ENCODE measurements at regions not wholly inside any gene's neighbourhood (a gene's known extent, or its start where the extent isn't known, plus 50 kb on each side); places are given as distances from the start of the nearest gene placed in this dataset.

GRCh38 chr13:90070362-90070761 lies 1277.1 kb upstream of the MIR17HG start:
- no peak for DNase-seq (ENCODE audit: low read depth)

- DNase-seq (ENCODE audit: low read depth): no peak
These were observed 1276.5 kb upstream of the MIR17HG start for GRCh38 chr13:90070837-90071525.

DNA sequence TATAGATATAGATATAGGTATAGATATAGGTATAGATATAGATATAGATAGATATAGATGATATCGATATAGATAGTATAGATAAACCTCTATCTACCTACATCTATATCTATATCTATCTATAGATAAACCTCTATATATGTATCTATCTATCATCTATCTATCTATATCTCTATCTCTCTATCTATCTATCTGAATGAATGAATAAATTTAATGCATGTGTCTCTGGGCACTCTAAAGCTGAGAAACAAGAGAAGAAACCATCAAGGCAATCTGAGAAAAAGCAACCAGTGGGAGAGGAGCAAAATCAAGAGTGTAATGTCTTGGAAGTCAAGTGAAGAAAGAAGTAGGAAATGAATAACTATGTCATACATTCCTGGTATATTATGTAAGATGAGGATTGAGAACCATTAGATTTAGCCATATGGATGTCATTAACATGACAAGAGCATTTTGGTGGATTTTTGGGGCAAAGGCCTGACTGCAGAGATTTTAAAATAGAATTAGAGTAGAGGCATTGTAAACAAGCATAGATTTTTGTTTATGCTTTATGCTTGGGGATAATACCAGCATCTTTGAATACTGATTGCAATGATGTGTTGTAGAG lies 1262.7 kb upstream of the MIR17HG start:
- DNase-seq (ENCODE audit: low read depth): peak; percentile 8

DNA sequence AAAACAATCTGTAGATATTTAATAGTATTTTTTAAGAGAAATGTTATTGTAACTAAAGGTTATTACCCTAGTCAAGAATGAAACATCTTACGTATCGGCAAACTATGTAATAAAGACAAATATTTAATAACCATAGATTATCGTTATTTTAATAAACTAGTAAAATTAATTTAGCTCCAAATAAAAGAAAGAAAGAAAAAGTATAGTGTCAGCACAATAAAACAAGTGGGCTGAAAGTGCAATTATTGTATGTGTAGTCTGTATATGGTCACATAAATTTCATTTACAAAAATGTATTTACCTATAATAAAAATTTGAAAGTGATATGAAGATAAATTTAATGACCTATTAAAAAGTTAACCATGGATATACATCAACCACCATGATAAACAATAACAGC lies 1258.4 kb upstream of the MIR17HG start:
- no peak for DNase-seq (ENCODE audit: low read depth)

- DNase-seq (ENCODE audit: low read depth): no peak
These were observed 1255.9 kb upstream of the MIR17HG start for GRCh38 chr13:90091611-90092010.

DNA sequence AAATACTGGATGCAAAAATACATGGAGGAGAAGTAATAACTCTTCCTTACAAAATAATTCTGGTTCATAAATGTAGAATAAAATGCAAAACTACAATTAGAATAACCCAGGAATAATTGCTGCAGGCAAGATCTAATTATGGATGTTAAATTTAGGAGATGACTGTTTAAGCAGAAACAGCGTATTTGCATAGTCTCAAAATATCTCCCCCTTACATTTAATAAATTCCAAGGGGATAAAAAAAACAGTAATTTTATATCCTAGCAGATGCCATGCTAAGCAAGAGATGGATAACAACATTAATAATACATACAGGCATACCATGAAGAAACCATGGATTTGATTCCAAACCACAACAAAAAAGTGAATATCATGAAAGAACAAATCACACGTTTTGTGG lies 1253.1 kb upstream of the MIR17HG start:
- DNase-seq (ENCODE audit: low read depth): no peak

DNA sequence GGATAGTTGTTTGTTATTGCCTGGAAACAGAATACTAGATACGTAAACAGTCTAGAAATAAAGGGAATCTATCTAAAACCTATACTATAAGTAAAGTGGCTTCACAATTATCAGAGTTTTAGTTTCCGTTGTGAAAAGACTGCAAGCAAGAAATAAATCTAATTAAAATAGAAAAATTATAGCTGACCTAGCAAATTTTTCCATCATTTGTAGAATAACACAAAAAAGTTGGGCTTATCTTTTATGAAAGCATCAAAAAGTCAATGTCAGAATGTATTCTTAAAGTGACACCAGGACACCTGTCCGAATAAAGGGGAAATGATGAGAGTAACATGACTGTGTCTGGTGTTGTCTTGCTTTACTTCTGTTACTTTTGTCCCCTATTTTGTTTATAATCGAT lies 1248.9 kb upstream of the MIR17HG start:
- no peak for DNase-seq (ENCODE audit: low read depth)

DNA sequence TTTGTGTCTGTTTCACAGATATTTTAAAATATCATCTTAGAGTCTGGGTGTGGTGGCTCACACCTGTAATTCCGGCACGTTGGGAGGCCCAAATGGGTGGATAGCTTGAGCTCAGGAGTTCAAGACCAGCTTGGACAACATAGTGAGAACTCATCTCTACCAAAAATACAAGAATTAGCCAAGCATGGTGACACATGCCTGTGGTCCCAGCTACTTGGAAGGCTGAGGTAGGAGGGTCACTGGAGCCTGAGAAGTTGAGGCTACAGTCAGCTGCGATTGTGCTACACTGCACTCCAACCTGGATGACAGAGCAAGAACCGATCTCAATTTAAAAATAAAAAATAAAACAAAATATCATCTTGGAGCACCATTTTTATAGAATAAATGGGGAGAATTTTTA lies 1247.6 kb upstream of the MIR17HG start:
- DNase-seq (ENCODE audit: low read depth): no peak

GRCh38 chr13:90103099-90103784 lies 1244.2 kb upstream of the MIR17HG start:
- DNase-seq (ENCODE audit: low read depth): no peak

DNA sequence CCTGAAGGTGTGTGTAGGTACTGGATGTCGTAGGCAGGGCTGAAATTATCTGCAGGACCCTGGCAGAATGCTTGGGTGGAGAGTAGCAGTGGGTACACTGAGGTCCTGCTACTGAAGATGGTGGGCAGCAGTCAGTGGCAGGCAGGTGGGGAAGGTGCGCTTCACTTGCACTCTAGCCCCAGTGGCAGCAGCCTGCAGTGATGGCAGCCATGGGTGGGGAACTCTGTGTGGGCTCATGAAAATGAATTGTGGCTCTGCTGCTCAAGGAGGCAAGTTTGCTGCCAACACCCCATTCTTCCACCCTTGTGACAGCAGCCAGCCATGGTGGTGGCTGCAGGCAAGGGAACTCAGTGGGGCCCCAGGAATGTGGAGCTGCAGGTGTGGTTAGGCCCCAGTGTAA lies 1242.7 kb upstream of the MIR17HG start:
- DNase-seq (ENCODE audit: low read depth): no peak

DNA sequence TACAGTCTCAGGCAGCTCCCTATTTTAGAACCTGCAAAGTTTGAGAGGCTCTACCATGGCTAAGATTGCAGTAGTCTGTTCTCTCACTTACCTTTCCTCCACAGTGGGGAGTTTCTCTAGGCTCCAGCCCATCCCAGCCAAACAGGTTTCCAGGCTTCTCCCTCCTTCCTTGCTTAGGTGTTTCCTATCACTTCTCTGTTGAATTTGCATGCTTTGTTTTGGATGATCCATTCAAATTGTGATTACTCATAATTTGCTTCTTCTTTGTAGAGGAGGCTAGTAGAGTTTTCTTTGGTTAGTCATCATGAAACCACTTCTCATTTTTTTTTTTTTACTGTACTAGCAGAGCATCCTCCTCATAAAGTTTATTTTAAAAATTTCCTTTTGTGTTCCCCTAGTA lies 1242.2 kb upstream of the MIR17HG start:
- DNase-seq (ENCODE audit: low read depth): peak; percentile 86

GRCh38 chr13:90105849-90106496 lies 1241.5 kb upstream of the MIR17HG start:
- DNase-seq (ENCODE audit: low read depth): peak; percentile 75

DNA sequence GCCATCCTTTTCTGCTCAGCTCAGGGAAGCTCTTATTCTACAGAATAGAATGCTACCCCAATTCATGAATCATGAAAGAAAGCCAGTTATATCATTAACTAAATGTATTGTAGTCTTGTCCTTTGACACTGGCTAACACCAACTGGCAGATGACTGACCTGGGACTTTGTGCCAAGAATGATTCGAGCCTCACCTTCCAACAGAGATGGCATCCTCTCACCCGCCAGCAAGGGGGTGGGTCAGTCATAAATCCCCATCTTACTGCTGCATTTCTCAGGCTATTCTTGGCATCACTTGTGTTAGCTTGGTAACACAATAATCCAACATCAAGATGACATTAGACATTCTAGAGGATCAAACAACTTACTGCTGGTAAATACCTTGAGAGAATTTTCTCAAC lies 1239.8 kb upstream of the MIR17HG start:
- DNase-seq (ENCODE audit: low read depth): no peak

DNA sequence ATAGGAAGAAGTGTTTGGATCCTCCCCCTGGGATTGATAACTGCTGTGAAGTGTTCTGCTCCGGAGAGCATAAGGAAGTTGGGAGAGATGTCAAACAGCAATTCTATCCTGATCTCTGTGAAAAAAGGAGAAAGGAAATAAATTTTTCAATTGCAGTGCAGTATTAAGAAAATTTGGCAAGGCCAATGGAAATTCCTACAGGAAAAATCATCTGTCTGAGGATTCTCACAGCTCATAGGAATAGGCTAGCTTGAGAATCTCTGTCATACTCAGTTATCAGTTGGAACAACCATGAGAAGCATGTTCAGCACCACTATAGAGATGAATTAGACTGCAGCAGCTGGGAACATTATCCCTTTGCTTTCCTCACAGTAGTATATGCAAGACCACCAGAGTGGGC lies 1238.9 kb upstream of the MIR17HG start:
- no peak for DNase-seq (ENCODE audit: low read depth)

- DNase-seq (ENCODE audit: low read depth): no peak
These were observed 1231.4 kb upstream of the MIR17HG start for GRCh38 chr13:90116121-90116520.

DNA sequence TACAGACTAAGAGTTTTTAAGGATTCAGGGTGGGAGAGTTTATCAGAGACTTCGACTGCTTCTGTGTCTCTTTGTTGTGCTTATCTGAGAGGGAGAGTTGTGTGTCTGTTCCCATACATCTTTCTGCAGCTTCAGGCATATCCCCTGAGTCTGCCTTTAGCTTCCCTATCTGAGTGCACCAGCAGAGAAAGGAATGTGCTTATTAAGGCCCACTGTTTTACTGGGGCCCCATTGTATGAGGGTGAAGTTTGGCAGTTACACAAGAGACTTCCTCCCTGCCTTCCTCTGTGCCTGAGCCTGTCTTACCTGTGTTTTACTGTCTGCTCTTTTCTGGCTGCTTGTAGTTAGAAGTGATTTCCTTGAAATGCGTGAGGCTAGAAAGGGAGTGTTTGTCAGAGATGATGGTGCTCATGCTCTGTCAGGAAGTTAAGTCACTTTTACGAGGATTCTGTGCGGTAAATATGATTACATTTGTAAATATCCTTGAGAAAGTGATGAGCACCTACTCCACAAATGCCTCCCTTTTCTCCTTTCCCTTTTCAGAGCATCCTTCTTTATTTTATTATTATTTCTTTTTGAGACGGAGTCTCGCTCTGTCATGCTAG lies 1228.9 kb upstream of the MIR17HG start:
- DNase-seq (ENCODE audit: low read depth): no peak

DNA sequence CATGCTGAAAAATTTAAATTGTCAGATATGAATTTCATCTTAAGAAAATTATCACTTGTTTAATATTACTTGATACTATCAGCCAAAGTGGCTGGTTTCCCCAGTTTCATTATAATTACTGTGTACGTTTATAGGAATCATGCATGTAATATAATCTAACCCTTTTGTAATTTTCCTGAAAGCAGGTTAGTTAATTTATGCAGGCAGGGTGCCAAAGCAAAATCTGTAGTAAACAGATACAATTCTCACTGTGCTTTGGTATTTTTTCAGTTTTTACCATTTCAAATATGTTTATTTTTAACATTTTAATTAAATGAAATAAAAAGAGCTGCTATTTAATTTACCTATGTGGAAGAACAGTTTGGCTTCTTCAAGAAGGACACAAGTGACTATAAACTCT lies 1227.5 kb upstream of the MIR17HG start:
- no peak for DNase-seq (ENCODE audit: low read depth)

DNA sequence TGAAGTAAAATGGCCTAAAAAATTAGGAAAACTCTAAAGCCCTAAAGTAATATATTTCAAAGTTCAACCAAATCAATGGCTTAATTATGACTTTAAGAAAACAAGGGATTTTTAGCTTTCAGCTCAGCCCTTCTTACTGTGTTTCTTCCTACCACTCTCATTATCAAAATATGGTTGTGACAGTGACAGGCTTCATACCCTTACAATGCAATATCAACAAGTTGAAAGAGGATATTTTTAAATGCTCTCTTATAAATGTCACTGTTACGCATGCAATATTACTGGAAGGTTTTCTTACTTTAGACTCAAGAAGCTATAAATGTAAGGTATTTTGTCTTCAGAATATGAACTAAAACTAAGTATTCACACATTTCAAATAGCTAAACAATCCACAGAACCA lies 1225.7 kb upstream of the MIR17HG start:
- no peak for DNase-seq (ENCODE audit: low read depth)

GRCh38 chr13:90122531-90122930 lies 1225.0 kb upstream of the MIR17HG start:
- DNase-seq (ENCODE audit: low read depth): no peak

DNA sequence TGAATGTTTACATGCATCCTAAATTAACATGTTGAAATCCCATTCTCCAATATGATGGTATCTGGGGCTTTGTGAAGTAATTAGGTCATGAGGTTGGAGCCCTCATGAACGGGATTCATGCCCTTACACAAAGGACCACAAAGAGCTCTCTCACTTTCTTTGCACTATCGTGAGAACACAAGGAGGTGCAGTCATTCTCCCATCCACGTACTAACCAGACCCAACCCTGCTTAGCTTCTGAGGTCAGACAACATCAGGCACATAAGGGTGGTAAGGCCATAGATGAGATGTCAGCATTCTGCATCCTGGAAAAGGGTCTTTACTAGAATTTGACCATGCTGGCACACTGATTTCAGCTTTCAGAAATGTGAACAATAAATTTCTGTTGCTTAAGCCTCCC lies 1211.9 kb upstream of the MIR17HG start:
- DNase-seq (ENCODE audit: low read depth): no peak

GRCh38 chr13:90142251-90142650 lies 1205.2 kb upstream of the MIR17HG start:
- DNase-seq (ENCODE audit: low read depth): no peak

DNA sequence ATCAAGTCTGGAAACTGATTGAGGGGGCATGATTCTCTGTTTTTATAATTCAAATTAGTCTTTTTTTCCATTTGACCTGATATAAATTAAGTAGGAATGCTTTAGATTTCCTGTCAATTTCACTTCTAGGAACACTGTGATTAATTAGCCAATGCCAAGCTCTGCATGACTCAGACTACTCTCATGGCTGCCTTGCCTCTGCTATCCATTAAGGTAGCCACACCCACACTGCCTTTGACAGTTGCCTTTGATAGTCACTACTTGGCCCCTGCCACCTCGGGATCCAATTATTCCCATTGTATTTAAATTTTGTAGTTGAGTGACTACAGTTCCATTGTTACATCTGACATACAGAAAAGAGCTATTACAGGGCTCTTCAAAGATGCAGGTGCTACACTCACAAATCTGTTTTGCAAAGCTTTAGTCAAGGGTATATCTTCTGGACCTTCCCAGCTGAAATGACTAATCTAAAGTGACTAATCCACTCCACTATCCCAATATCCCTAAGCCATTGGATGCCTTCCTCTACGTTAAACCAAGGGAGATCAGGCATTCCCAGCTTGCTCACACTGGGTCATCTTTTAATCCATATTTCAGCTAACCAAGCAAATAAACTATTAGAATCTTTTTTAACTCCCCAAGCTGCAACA lies 1193.1 kb upstream of the MIR17HG start:
- peak; percentile 67 for DNase-seq (ENCODE audit: low read depth)

Data from ELR (cell line).